Caco-2 (cell line): ENCODE measurements at regions not wholly inside any gene's neighbourhood (a gene's known extent, or its start where the extent isn't known, plus 50 kb on each side); places are given as distances from the start of the nearest gene placed in this dataset.
A peak's percentile ranks its signal among the peaks of the same experiment; 100 is the strongest.

Experiments used
- BruUV-seq: library from RNA; stranded (reverse); fragments of 400-500 nt; replicated peaks from 2 replicates; lab custom pipeline; 2021; lab: Mats Ljungman, UMichigan
- CTCF ChIA-PET: fragments of 300-600 bp; sonication (Branson Sonifier 250); formaldehyde crosslinking; loops from one replicate; lab custom pipeline; 2022; ENCODE audit warnings: antibody characterized with exemption; lab: Charles Lee
- POLR2A ChIA-PET: fragments of 300-600 bp; sonication (Branson Sonifier 250); formaldehyde crosslinking; loops from one replicate; lab custom pipeline; 2022; ENCODE audit warnings: antibody characterized with exemption; lab: Charles Lee
- DNase-seq, 2 experiments: peaks; one replicate each; pipeline versions ENCODE4 v3.0.0 to v3.0.0-alpha.2; 2020 to 2022
- H3K27me3 ChIP-seq: replicated peaks from 2 replicates; pipeline ENCODE4 v1.6.0; 2011; ENCODE audit warnings: low read length; ENCODE audit not compliant: control insufficient read depth, insufficient read depth
- H3K36me3 ChIP-seq: 2 replicates; pipeline ENCODE4 v1.5.1; 2011; ENCODE audit warnings: low read length; ENCODE audit not compliant: control insufficient read depth, insufficient read depth
- H3K4me1 ChIP-seq: fragments of 250-450 bp; sonication (Bioruptor Pico); 2 replicates; pipeline ENCODE4 v1.5.1; 2020; ENCODE audit warnings: mild to moderate bottlenecking
- H3K4me3 ChIP-seq: 2 replicates; pipeline ENCODE4 v1.5.1; 2011; ENCODE audit warnings: low read depth, mild to moderate bottlenecking, control low read depth, low read length
- H3K9me3 ChIP-seq: fragments of 250-450 bp; sonication (Bioruptor Pico); 2 replicates; pipeline ENCODE4 v1.5.1; 2020; ENCODE audit warnings: mild to moderate bottlenecking, moderate library complexity
- H3K27ac Mint-ChIP-seq: one replicate; pipeline ENCODE4 v1.8.0; 2022; ENCODE audit warnings: mixed read lengths; ENCODE audit not compliant: unreplicated experiment
- H3K27me3 Mint-ChIP-seq: one replicate; pipeline ENCODE4 v1.8.0; 2022; ENCODE audit warnings: mixed read lengths; ENCODE audit not compliant: insufficient read depth, unreplicated experiment
- H3K36me3 Mint-ChIP-seq: one replicate; pipeline ENCODE4 v1.8.0; 2022; ENCODE audit warnings: mild to moderate bottlenecking, mixed read lengths; ENCODE audit not compliant: insufficient read depth, unreplicated experiment
- H3K4me1 Mint-ChIP-seq: one replicate; pipeline ENCODE4 v1.8.0; 2022; ENCODE audit warnings: low read depth, mixed read lengths; ENCODE audit not compliant: unreplicated experiment
- H3K4me3 Mint-ChIP-seq: one replicate; pipeline ENCODE4 v1.8.0; 2022; ENCODE audit warnings: mild to moderate bottlenecking, moderate library complexity, mixed read lengths; ENCODE audit not compliant: unreplicated experiment
- H3K9me3 Mint-ChIP-seq: one replicate; pipeline ENCODE4 v1.8.0; 2022; ENCODE audit warnings: mixed read lengths; ENCODE audit not compliant: unreplicated experiment
- intact Hi-C: fragments of 100-400 bp; cut with micrococcal nuclease; formaldehyde crosslinking; loops from one replicate; pipeline ENCODE4 v1.10.0; 2022; ENCODE audit not compliant: unreplicated experiment
- TF ChIP-seq, protein P1 (sequence below), 2 experiments: fragments of 200-600 bp in 1 of 2; IDR thresholded peaks; 1 replicate in 1 of 2; 2 replicates in 1 of 2; pipeline versions ENCODE4 v1.5.1 to v1.8.0; 2011 to 2022; ENCODE audit warnings: antibody characterized with exemption in 1 of 2, control low read depth in 1 of 2, inconsistent platforms in 1 of 2, low read depth in 1 of 2, low read length in 1 of 2, mild to moderate bottlenecking in 1 of 2, moderate library complexity in 1 of 2; ENCODE audit not compliant: insufficient read depth in 1 of 2, severe bottlenecking in 1 of 2, unreplicated experiment in 1 of 2

DNA sequence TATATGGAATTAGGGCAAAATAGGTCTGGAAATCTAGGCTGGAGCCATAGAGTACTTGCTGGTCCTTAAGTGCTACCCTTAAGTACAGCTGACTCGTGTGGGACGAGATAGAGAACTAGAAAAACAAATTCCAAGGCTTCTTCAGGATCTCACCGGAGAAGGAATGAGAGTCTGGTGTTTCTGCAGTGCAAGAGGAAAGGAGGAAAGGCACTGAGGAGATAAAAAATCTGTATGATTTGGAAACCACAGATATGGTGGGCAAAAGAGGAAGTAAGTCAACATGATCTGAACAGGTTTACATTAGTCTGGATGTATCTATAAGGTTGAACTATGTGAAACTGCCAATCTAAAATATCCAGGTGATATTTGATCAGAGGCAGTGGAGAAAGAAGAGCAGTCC, 134.4 kb upstream of the SOX5 start:
- POLR2A ChIA-PET: no interaction called here
- CTCF ChIA-PET: no interaction called here

DNA sequence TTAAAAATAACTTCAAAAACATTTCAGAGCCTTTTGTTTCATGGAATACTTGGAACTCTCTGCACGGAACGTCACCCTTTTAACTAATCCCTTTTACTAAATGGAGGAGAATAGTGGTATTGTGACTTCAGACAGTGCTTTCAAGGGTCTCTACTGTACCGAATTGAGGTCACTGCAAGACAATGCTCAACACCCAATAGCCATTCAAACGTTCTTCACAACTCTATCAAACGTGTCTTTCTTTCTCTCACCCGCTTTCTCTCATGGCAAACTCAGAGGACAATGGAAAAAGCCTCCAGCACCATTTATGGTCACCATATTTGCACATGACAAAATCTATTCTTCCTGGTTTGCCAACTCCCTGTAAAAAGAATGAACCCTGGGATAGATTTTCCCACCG, 132.1 kb upstream of the SOX5 start:
- no peaks in the 10 kb centered on the region for H3K36me3 Mint-ChIP-seq
- ChIA-PET POLR2A (no interaction called here), CTCF (no interaction called here)
- TF ChIP-seq, protein P1, sequence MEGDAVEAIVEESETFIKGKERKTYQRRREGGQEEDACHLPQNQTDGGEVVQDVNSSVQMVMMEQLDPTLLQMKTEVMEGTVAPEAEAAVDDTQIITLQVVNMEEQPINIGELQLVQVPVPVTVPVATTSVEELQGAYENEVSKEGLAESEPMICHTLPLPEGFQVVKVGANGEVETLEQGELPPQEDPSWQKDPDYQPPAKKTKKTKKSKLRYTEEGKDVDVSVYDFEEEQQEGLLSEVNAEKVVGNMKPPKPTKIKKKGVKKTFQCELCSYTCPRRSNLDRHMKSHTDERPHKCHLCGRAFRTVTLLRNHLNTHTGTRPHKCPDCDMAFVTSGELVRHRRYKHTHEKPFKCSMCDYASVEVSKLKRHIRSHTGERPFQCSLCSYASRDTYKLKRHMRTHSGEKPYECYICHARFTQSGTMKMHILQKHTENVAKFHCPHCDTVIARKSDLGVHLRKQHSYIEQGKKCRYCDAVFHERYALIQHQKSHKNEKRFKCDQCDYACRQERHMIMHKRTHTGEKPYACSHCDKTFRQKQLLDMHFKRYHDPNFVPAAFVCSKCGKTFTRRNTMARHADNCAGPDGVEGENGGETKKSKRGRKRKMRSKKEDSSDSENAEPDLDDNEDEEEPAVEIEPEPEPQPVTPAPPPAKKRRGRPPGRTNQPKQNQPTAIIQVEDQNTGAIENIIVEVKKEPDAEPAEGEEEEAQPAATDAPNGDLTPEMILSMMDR (IDR thresholded peaks at IDR 0.05; ENCODE audit: insufficient read depth in 1 of 2, low read depth in 1 of 2, low read length in 1 of 2, severe bottlenecking in 1 of 2, unreplicated experiment in 1 of 2): no peak
- H3K27ac Mint-ChIP-seq: peak overlapping the region; percentile 68
- H3K4me1 Mint-ChIP-seq: peaks cover 57% of the 10 kb centered on the region
- intact Hi-C loops: no loop called here
- no peaks in the 10 kb centered on the region for H3K9me3 ChIP-seq
- H3K4me1 ChIP-seq: peaks cover 62% of the 10 kb centered on the region
- no peaks in the 10 kb centered on the region for H3K9me3 Mint-ChIP-seq
- BruUV-seq: no TSS peak
- DNase-seq: no peak
- no peak overlapping the region for H3K4me3 Mint-ChIP-seq
- no peak overlapping the region for H3K4me3 ChIP-seq
- no peaks in the 10 kb centered on the region for H3K36me3 ChIP-seq
- H3K27me3 ChIP-seq: no peaks in the 10 kb centered on the region
- H3K27me3 Mint-ChIP-seq: no peaks in the 10 kb centered on the region

More for the DNA sequence above, 134.4 kb upstream of the SOX5 start:
- no peak overlapping the region for H3K27ac Mint-ChIP-seq
- no peaks in the 10 kb centered on the region for H3K36me3 ChIP-seq
- intact Hi-C loops: no loop called here
- no peak overlapping the region for H3K4me3 ChIP-seq
- no TSS peak for BruUV-seq
- no peaks in the 10 kb centered on the region for H3K9me3 Mint-ChIP-seq
- H3K27me3 ChIP-seq: no peaks in the 10 kb centered on the region
- H3K4me1 Mint-ChIP-seq: peaks cover 40% of the 10 kb centered on the region
- H3K36me3 Mint-ChIP-seq: no peaks in the 10 kb centered on the region
- peaks cover 61% of the 10 kb centered on the region for H3K4me1 ChIP-seq
- no peaks in the 10 kb centered on the region for H3K9me3 ChIP-seq
- no peak overlapping the region for H3K4me3 Mint-ChIP-seq
- TF ChIP-seq, protein P1 (IDR thresholded peaks at IDR 0.05; ENCODE audit: insufficient read depth in 1 of 2, low read depth in 1 of 2, low read length in 1 of 2, severe bottlenecking in 1 of 2, unreplicated experiment in 1 of 2): no peak
- no peaks in the 10 kb centered on the region for H3K27me3 Mint-ChIP-seq
- DNase-seq: no peak

DNA sequence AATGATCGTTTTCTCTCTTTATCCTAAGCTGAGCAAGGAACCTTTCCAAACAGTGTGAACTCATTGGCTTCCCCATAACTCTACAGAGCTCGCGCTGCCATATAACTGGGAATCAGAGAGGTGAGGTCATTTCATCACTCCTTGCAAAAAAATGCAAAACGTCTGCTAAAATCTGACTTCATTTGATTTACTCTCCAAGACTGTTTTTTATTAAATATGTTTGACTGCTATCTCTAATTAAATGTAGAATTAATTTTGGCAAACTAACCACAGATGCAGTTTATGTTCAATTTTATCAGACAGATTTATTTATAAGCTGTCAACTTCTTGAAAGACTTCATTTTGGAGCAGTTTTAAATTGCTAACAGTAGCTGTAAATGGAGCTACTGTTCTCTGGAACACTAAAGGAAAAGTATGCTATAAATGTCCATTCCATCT, 131.6 kb upstream of the SOX5 start:
- Mint-ChIP-seq H3K27me3 (no peaks in the 10 kb centered on the region), H3K4me3 (no peak overlapping the region), H3K4me1 (peaks cover 58% of the 10 kb centered on the region), H3K27ac (no peak overlapping the region), H3K9me3 (no peaks in the 10 kb centered on the region), H3K36me3 (no peaks in the 10 kb centered on the region)
- peaks cover 57% of the 10 kb centered on the region for H3K4me1 ChIP-seq
- no peaks in the 10 kb centered on the region for H3K27me3 ChIP-seq
- H3K9me3 ChIP-seq: no peaks in the 10 kb centered on the region
- no peaks in the 10 kb centered on the region for H3K36me3 ChIP-seq
- BruUV-seq: no TSS peak
- intact Hi-C loops: no loop called here
- DNase-seq: no peak
- CTCF ChIA-PET: no interaction called here
- POLR2A ChIA-PET: no interaction called here
- H3K4me3 ChIP-seq: no peak overlapping the region
- TF ChIP-seq, protein P1 (IDR thresholded peaks at IDR 0.05; ENCODE audit: insufficient read depth in 1 of 2, low read depth in 1 of 2, low read length in 1 of 2, severe bottlenecking in 1 of 2, unreplicated experiment in 1 of 2): no peak
